ENCODE measurements at regions not wholly inside any gene's neighbourhood (a gene's known extent, or its start where the extent isn't known, plus 50 kb on each side); places are given as distances from the start of the nearest gene placed in this dataset.

DNA sequence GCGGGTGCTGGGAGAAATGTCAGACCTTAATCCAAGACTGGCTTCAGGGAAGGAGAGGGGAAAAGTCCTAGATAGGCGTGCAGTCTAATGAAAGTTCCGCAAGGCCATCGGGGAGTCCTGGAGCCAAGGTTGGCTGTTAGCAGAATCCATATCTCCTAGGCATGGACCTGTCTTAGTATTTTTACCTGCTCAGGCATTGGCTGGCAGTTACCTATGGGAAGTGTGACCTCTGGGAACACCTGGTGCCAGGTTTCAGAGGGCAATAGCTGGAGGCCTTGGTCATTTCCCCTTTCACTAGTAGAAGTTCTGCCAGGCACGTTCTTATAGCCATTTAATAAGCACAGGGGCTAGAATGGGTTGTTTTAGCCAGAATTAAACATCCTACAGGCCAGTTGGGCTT, 330.8 kb upstream of the SEMA6D start:
- TF ChIP-seq GATA2 (IDR thresholded peaks at IDR 0.05; ENCODE audit: low read depth, low read length) = no peak
- no peak for TF ChIP-seq GATA3 (IDR thresholded peaks at IDR 0.05; ENCODE audit: low read depth, low read length)
